ENCODE measurements at regions not wholly inside any gene's neighbourhood (a gene's known extent, or its start where the extent isn't known, plus 50 kb on each side); places are given as distances from the start of the nearest gene placed in this dataset.

DNA sequence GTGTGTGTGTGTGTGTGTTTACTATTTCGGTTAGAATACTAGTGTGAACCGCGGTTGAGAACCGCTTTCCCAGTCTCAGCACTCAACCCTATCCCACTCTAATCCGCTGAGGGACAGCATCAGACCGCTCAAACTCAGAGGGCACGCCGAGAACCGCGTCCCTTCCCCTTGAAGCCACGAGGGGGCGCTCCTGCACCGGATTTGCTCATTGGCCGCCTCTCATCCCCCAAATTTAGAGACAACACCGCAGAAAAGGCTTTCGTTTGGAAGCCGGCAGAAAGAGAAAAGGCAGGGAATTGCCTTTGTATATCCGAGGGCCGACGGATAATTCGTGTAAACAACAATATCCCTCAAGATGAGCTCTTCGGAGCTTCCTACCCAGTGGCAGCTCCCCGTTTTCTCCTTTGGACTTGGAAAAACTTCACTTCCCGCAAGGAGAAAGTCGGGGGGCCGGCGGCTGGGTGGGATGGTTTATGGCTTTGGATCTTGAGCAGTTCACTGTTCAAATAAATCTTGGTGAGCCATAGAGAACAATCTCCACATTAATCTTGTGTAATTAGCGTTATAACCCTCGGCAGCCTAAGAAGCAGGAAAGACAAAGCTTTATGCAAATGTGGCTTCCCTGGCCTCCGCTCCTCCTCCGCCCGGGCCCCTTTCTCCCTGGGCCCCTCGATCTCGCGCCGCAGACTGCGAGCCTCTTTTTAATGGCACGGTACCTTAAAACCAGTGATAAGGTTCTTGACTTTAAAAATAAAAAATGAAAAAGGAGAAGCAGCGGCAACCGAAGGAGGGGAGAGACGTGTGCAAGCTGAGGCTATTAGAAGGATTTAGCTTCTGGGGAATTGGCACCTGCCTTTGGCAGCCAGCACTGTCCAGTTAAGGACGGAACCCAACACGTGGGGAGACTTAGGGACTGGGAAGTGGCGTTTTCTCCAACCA, 296.8 kb downstream of the PARP8 start:
- in situ Hi-C loops (cut with HindIII; ENCODE audit: low pct_unique_long_range_greater_than_20kb, low sequenced_read_pairs), result no loop called here

DNA sequence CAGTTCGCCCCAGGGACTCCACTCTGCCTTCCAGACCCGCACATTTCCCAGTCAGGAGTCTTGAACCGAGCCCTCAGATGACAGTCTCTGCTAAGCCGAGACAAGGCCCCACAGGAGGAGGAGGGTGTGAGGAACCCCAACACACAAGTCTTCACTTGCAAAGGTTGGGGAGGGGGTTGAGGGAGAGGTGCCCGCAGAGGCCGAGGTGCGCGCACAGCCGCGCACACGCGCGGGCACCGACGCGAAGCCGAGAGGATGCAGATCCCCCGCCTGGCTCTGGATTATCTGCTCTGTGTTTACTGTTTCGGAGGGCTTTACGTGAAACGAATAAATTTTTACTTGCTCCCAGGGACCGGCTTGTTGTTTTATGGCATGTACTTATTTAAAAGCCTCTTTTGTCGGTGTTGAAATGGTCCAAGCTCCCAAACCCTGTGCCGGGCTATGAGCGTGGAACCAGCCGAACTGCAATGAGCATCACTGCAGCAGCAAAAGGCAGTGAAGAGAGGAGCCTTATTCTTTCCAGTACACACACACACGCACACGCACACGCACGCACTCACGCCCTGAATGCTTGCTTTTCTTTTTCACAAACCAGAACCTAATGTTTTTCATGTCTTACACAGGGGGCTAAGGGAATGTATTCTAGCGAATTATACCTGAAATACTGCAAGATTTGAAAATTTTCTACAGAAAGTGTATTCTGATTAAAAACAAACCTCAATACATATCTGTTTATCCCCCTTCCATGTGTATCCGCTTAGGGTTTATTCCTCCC, 297.7 kb downstream of the PARP8 start:
- no peak for DNase-seq (ENCODE audit: low read depth, low spot score)
- in situ Hi-C loops (cut with HindIII; ENCODE audit: low pct_unique_long_range_greater_than_20kb, low sequenced_read_pairs), result no loop called here

More for the DNA sequence above, 296.8 kb downstream of the PARP8 start:
- DNase-seq (ENCODE audit: low read depth, low spot score), result peak; percentile 82

DNA sequence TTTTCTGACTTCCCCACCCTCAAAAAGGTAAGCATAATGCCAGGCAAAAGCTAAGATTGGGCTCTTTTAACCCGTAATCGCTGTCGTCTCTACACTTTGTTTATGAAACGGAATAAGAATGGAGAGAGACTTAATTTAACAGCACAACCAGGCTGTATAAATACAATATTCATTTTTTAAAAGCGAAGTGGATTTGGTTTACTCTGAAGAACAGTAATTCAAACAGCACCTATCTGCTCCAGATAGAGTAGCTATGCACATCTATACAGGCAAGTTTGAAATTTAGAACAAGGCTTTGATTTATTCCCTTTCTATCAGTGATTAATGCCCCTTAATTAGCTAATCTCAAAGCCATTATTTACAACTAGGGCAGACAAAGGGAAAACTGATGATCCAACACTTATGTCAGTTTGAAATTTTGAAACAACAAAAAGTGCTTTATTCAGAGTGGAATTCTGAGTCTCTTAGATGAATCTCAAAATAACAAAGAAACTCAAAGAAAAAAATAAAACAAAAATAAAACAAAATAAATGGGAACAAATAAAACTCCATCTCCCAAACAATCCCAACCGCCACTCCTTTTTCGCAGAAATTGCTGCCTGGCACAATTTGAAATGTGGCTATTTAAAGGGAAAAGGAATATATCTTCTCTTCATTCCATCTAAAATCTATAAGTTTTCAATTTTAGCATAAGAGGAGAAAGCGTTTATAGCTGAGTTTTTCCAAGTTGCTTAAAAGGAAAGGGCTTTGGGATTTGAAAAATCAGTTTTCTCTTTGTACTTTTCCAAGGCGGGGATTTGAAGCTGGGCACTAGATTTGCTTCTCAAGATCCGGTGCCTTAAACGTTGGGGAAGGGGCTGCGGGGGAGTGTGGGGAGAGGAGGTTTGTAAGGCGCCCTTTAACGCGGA, 298.6 kb downstream of the PARP8 start:
- in situ Hi-C loops (cut with HindIII; ENCODE audit: low pct_unique_long_range_greater_than_20kb, low sequenced_read_pairs), result no loop called here
- DNase-seq (ENCODE audit: low read depth, low spot score), result no peak

DNA sequence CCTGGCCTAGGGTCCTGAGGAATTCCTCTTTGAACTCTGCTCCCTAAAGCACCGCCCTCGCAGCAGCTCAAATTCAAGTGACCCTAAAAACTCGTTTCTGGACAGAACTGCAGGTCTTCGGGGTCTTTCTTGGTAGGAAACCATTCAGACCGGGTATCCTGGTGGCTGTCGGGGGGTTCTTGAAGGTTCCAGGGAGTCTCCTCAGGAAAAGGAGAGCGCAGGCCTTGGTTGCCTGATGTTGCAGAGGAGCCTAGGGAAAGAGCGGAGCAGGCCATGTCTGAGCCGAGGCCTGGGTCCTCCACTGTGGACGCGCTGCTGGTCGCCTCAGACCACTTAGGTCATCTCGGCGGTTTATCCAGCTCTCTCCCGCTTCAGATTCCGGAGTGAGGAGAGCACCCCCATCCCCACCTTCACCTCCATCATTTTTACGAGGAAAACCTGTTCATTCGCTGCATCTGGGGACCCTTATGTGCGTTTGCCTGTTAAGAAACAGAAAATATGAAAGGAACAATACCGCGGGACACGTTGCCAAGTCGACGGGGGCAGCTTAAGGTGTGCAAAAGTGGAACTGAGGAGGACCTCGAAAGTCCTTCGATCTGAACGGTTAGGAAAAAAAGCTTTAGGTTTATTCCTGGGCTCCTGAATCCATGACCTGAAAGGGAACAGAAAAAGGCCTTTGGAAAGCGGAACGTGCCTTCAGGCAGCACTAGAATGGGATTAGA, 299.4 kb downstream of the PARP8 start:
- in situ Hi-C loops (cut with HindIII; ENCODE audit: low pct_unique_long_range_greater_than_20kb, low sequenced_read_pairs), result no loop called here
- no peak for DNase-seq (ENCODE audit: low read depth, low spot score)

DNA sequence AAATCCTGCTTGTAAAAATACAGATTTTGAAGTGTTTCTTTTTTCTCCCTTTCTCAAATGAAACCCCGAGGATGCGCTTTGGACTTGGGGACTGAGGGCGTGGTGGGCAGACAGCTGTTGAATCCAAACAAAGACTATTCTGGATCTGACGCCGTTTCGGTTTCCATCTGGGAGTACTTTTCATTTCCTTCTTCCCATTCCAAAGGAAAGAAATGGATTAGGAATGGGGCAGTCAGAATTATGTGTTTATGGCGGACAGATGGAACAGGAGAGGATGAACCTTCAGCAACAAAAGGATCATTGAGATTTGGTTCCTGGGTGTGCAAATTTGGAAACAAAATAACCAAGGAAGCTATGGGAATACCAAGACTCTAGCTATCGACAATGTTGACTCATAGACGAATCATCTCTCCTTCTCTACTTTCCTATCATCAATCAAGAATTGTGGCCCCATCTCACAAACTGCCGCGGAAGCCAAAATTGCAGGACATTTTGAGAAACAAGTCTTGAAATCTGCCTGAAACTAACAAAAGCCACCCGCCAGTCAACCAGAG, 300.6 kb downstream of the PARP8 start:
- in situ Hi-C loops (cut with HindIII; ENCODE audit: low pct_unique_long_range_greater_than_20kb, low sequenced_read_pairs), result no loop called here
- DNase-seq (ENCODE audit: low read depth, low spot score), result no peak

DNA sequence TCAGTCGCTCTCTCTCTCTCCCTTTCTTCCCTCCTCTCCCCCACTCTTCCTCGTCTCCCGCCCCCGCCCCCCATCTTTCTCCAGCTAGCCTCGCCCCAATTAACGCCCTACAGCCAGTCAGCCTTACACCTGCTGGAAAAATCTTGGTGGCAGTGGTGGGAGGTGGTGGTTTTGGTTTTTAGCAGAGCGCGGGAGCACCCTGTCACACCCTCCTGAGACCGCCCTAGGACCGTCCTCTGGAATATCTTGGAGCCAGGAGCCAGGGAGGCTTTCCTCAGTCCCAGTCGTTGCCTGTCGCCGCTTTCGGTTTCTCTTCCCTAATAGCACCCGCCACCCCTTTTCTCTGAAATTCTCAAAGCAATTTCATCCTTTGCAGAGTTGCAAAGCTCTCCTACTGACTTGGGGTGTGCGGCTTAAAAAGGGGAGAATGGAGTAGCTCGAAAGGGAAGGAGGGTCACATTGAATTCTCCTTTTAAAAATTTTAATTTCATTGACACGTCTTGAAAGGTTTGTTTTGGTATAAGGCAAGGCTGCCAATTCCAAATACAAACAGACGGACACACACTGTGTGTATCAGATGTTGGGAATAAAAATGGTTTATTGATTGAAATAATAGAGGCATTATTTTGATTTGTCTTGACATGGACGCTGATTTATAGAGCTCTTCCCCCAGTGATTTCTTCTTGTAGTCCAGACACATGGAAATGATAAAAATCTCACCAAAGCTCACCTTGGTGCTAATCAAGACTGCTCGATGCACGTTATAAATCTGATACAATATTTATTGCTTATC, 301.3 kb downstream of the PARP8 start:
- in situ Hi-C loops (cut with HindIII; ENCODE audit: low pct_unique_long_range_greater_than_20kb, low sequenced_read_pairs), result no loop called here
- no peak for DNase-seq (ENCODE audit: low read depth, low spot score)

DNA sequence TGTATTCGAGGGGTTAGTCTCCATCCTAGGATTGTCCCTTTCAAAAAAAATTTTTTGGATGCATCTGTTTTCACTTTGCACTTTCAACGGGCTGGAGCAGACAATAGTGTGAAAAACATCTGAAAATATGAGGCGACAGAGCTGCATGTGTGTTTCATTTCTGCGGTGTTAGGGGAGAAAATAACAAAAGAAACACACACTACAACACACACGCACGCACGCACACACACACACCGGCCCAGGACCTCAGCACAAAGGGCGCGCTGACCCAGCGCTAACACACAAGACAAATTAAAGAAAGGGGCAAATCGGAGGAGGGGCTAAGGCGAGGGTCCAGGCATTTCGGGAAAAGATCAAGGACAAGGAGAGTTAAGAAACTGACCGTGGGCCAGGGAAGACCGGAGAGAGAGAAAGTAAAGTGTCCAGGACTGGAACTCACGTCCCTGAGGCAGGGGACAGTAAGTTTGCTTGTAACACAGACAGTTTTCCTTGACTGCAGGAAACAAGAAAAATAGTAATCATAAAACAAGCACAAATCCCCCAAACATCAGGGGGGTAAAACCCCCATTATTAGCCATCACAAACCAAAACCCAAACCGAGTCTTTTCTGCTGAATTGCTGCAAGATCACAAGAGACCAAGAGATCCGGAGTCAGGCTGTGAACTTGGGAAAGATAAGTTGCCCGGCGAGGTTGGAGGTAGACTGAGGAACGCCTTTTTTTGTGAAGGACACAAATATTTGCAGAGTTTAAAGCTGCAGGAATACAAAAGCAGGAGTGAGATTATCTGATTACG, 302.1 kb downstream of the PARP8 start:
- no peak for DNase-seq (ENCODE audit: low read depth, low spot score)
- in situ Hi-C loops (cut with HindIII; ENCODE audit: low pct_unique_long_range_greater_than_20kb, low sequenced_read_pairs), result no loop called here

DNA sequence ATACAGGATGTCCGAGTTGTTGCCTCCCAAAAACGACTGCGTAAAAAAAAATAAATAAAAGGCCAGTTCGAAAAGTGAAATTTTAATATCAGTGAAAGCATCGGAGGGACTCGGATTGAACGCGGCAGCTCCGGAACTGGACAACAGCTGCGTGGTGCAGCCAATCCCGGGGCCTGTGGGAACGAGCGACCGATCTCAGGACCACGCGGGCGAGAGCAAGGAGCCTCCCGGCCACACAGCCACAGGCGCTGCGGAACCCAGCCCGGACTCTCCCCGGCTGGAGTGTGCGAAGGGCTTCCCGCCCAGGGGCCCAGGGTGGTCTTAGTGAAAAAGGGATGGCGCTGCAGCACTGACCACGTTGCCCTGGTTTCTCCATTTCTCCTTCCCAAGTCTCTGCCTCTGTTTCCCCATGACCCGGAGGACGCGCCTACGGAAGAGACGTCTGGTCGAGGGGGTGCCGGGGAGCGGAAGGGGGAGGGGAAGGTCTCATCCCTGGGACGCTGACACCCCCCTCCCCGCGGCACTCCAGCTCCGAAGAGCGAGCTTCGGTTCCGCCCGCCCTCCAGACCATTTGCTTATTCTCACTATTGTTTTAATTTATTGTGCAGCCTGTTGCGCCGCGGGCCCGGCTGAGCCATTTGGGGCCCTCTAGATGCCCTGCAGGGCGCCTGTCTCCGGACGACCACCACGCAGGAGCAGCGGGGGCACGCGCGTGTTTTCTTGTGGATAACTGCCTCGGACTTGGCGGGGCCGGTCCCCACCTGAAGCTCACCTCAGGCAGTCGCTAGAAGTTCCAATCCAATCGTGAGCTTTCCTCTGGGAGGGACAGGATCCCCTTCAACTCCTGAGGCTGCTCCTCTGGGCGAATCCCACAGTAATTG, 303.0 kb downstream of the PARP8 start:
- in situ Hi-C loops (cut with HindIII; ENCODE audit: low pct_unique_long_range_greater_than_20kb, low sequenced_read_pairs), result no loop called here
- no peak for DNase-seq (ENCODE audit: low read depth, low spot score)

DNA sequence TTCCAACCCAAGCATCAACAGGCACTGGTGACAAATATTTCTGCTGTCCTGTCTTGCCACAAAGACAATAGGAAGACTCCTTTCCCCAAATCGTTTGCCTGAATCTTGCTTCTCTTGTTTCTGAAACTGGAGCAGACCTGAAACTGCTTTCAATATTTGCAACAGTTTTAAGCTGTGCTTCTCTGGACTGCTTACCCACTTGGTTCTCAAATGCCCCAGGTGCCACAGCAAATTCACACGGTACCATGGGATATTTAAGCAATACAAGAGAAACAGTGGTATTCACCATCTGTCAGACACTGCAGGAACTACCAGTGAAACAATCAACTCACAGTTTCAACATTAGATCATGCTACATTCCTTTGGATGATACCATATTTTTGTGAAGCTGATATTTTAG, 309.4 kb downstream of the PARP8 start:
- in situ Hi-C loops (cut with HindIII; ENCODE audit: low pct_unique_long_range_greater_than_20kb, low sequenced_read_pairs), result no loop called here
- no peak for DNase-seq (ENCODE audit: low read depth, low spot score)

DNA sequence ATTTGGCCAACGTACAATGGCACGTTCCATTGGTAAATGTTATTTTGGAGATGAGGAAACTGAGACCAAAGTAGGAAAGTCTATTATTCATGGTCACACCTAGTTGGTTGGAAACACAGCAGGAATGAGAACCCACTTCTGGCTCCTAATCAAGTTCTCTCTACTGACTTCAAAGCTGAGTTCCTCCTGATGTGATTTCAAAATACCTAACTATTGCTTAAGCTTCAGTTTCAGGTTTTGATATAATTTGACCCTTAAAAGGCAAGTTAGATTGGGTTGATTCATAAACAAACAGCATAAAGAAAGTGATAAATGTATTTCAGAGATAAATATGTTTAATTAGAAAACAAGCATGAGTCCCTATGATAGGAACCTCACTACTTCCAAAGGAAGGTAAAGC, 312.5 kb downstream of the PARP8 start:
- DNase-seq (ENCODE audit: low read depth, low spot score), result no peak
- in situ Hi-C loops (cut with HindIII; ENCODE audit: low pct_unique_long_range_greater_than_20kb, low sequenced_read_pairs), result no loop called here

DNA sequence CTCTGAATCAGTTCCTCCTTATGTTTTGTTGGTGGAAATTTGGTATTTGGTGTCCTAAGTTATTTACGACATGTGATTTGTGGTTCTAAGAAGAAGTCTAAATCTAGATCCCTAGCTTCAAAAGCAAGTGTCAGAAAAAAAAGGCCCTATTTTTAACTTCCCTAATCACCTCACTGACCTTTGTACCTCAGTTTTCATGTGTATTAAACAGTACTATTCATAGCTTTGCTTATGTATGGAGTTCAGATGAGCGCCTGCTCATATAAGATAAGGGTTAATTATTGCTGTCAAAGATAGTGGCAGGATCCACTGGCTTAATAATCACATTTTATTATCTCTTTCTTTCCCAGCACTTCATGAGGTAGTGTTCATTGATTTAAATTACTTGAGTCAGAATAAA, 318.2 kb downstream of the PARP8 start:
- DNase-seq (ENCODE audit: low read depth, low spot score), result no peak
- in situ Hi-C loops (cut with HindIII; ENCODE audit: low pct_unique_long_range_greater_than_20kb, low sequenced_read_pairs), result no loop called here

DNA sequence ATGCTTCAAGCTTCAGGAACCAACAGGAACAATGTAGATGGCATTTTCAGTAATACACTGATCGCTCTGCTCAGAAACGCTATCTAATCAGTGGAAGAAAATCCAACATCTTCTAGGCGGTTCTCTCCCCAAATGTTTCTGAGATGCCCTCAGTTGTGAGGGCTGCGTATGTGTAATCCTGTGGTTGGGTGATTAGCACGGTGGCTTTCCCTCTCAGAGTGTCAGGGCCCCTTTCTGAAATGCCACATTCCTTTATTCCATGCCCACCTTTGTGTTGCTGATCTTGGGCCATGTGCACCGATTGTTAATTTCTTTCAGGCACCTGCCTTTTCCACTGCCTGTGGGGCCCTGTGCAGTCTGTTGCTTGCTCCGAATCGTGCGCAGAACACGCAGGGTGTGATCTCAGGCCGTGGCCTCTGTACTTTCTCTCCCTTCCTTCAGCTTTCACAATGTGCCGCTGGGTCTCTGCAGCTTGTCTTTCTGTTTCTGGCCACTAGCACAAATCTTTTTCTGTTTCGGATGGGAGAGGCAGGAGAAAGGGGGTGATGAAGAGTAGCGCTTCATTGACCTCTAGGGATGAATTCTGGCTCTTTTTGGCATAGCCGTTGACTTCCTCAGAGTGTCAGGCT, 324.0 kb downstream of the PARP8 start:
- no peak for DNase-seq (ENCODE audit: low read depth, low spot score)
- in situ Hi-C loops (cut with HindIII; ENCODE audit: low pct_unique_long_range_greater_than_20kb, low sequenced_read_pairs), result no loop called here

DNA sequence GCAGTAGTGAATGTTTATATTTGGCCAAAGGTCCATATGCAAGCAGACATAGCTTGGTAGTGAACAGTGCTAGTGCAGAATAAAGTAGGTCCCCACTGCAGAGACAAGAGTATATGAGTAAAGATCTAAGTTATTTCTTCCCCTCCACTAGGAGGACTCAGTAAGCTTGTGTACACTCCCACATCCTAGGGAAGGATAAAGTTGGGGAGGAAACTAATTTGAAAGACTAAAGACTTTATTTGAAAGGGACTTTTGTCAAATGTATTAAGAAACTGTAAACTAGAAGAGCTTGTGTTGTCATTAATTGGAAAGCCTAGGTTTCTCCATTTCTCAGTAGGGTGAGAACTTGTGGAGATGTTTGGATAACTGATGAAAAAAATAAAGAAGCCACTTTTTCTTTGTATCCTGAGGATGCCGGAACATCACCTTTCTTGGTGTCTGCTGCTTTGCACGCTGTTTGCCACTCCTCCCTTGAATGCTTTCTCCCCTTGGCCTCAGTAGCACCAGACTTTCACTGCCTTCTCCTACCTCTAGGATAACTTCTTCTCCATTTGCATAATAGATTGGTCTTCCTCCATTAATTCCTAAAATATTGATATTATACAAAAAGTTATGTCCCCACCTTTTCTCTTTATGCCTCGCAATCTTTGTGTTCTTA, 329.0 kb downstream of the PARP8 start:
- DNase-seq (ENCODE audit: low read depth, low spot score), result peak; percentile 13
- in situ Hi-C loops (cut with HindIII; ENCODE audit: low pct_unique_long_range_greater_than_20kb, low sequenced_read_pairs), result no loop called here

Measured in SK-MEL-5 (cell line).